HuH-7 (cell line): ENCODE measurements at regions not wholly inside any gene's neighbourhood (a gene's known extent, or its start where the extent isn't known, plus 50 kb on each side); places are given as distances from the start of the nearest gene placed in this dataset.
"Not testable (repeated sequence)": the region's sequence is repeated elsewhere in the genome, so short reads cannot be mapped to it uniquely, and the experiment has no call there.

Experiments
- DNase-seq: peaks from one replicate; pipeline ENCODE4 v3.0.0; 2011; ENCODE audit warnings: low spot score

GRCh38 chr7:69395061-69395714 lies 203.1 kb upstream of the AUTS2 start:
- no peak for DNase-seq

- DNase-seq = no peak
Measured at GRCh38 chr7:69398986-69399385, 199.3 kb upstream of the AUTS2 start.

GRCh38 chr7:69399401-69399800 lies 198.9 kb upstream of the AUTS2 start:
- no peak for DNase-seq

- no peak for DNase-seq
Measured at GRCh38 chr7:69402696-69403095, 195.6 kb upstream of the AUTS2 start.

GRCh38 chr7:69403169-69403568 lies 195.1 kb upstream of the AUTS2 start:
- DNase-seq = no peak

GRCh38 chr7:69411018-69411417 lies 187.3 kb upstream of the AUTS2 start:
- DNase-seq = no peak

GRCh38 chr7:69411466-69411865 lies 186.8 kb upstream of the AUTS2 start:
- DNase-seq = no peak

GRCh38 chr7:69412331-69413146 lies 185.7 kb upstream of the AUTS2 start:
- peak; percentile 40 for DNase-seq

- DNase-seq = no peak
Measured at GRCh38 chr7:69414555-69414954, 183.7 kb upstream of the AUTS2 start.

- no peak for DNase-seq
Measured at GRCh38 chr7:69418869-69419670, 179.2 kb upstream of the AUTS2 start.

- DNase-seq = no peak
Measured at GRCh38 chr7:69419934-69420333, 178.3 kb upstream of the AUTS2 start.

GRCh38 chr7:69422574-69422985 lies 175.7 kb upstream of the AUTS2 start:
- no peak for DNase-seq

- no peak for DNase-seq
Measured at GRCh38 chr7:69426705-69427104, 171.6 kb upstream of the AUTS2 start.

GRCh38 chr7:69428089-69428488 lies 170.2 kb upstream of the AUTS2 start:
- DNase-seq = no peak

GRCh38 chr7:69429911-69430383 lies 168.3 kb upstream of the AUTS2 start:
- no peak for DNase-seq

GRCh38 chr7:69430384-69431021 lies 167.8 kb upstream of the AUTS2 start:
- DNase-seq = no peak

- no peak for DNase-seq
Measured at GRCh38 chr7:69431626-69432025, 166.6 kb upstream of the AUTS2 start.

GRCh38 chr7:69432276-69432675 lies 166.0 kb upstream of the AUTS2 start:
- not testable (repeated sequence) for DNase-seq

- no peak for DNase-seq
Measured at GRCh38 chr7:69433081-69433480, 165.2 kb upstream of the AUTS2 start.

- DNase-seq = no peak
Measured at GRCh38 chr7:69434398-69434815, 163.9 kb upstream of the AUTS2 start.

GRCh38 chr7:69435711-69436110 lies 162.6 kb upstream of the AUTS2 start:
- DNase-seq = no peak

- no peak for DNase-seq
Measured at GRCh38 chr7:69436946-69437345, 161.3 kb upstream of the AUTS2 start.
